ENCODE measurements at regions not wholly inside any gene's neighbourhood (a gene's known extent, or its start where the extent isn't known, plus 50 kb on each side); places are given as distances from the start of the nearest gene placed in this dataset.
"Not testable (repeated sequence)": the region's sequence is repeated elsewhere in the genome, so short reads cannot be mapped to it uniquely, and the experiment has no call there.

GRCh38 chr2:47690132-47690531, 92.8 kb upstream of the MSH6 start:
- DNase-seq (ENCODE audit: low spot score), result peak; percentile 56

GRCh38 chr2:47689118-47689517, 93.8 kb upstream of the MSH6 start:
- not testable (repeated sequence) for DNase-seq (ENCODE audit: low spot score)

- no peak for DNase-seq (ENCODE audit: low spot score)
These were observed 94.4 kb upstream of the MSH6 start for GRCh38 chr2:47688561-47688960.

- DNase-seq (ENCODE audit: low spot score), result no peak
These were observed 95.1 kb upstream of the MSH6 start for GRCh38 chr2:47687856-47688255.

- no peak for DNase-seq (ENCODE audit: low spot score)
These were observed 96.9 kb upstream of the MSH6 start for GRCh38 chr2:47686018-47686417.

- DNase-seq (ENCODE audit: low spot score), result no peak
These were observed 100.7 kb upstream of the MSH6 start for GRCh38 chr2:47682216-47682749.

GRCh38 chr2:47676261-47676926, 105.6 kb upstream of the KCNK12 start:
- DNase-seq (ENCODE audit: low spot score), result no peak

GRCh38 chr2:47675196-47675825, 104.5 kb upstream of the KCNK12 start:
- no peak for DNase-seq (ENCODE audit: low spot score)

- no peak for DNase-seq (ENCODE audit: low spot score)
These were observed 95.5 kb upstream of the KCNK12 start for GRCh38 chr2:47666332-47666731.

GRCh38 chr2:47664817-47665216, 94.0 kb upstream of the KCNK12 start:
- DNase-seq (ENCODE audit: low spot score), result peak; percentile 54

GRCh38 chr2:47662552-47662951, 91.8 kb upstream of the KCNK12 start:
- DNase-seq (ENCODE audit: low spot score), result no peak

GRCh38 chr2:47661310-47661709, 90.5 kb upstream of the KCNK12 start:
- DNase-seq (ENCODE audit: low spot score), result no peak

GRCh38 chr2:47660168-47660567, 89.4 kb upstream of the KCNK12 start:
- DNase-seq (ENCODE audit: low spot score), result no peak

- no peak for DNase-seq (ENCODE audit: low spot score)
These were observed 88.0 kb upstream of the KCNK12 start for GRCh38 chr2:47658646-47659320.

GRCh38 chr2:47657886-47658489, 87.2 kb upstream of the KCNK12 start:
- DNase-seq (ENCODE audit: low spot score), result no peak

GRCh38 chr2:47656715-47657600, 86.2 kb upstream of the KCNK12 start:
- DNase-seq (ENCODE audit: low spot score), result no peak

GRCh38 chr2:47655563-47655880, 84.7 kb upstream of the KCNK12 start:
- peak; percentile 60 for DNase-seq (ENCODE audit: low spot score)

- DNase-seq (ENCODE audit: low spot score), result peak; percentile 95
These were observed 84.2 kb upstream of the KCNK12 start for GRCh38 chr2:47654790-47655562.

GRCh38 chr2:47653902-47654789, 83.4 kb upstream of the KCNK12 start:
- peak; percentile 75 for DNase-seq (ENCODE audit: low spot score)

GRCh38 chr2:47653036-47653435, 82.3 kb upstream of the KCNK12 start:
- DNase-seq (ENCODE audit: low spot score), result no peak
